WERI-Rb-1 (cell line): ENCODE measurements at regions not wholly inside any gene's neighbourhood (a gene's known extent, or its start where the extent isn't known, plus 50 kb on each side); places are given as distances from the start of the nearest gene placed in this dataset.

ENCODE experiments used
- DNase-seq: peaks from one replicate; pipeline ENCODE4 v3.0.0-alpha.2; 2020
- H3K27ac ChIP-seq: fragments of 250-450 bp; sonication (Bioruptor Pico); 2 replicates; pipeline ENCODE4 v1.5.1; 2020; ENCODE audit warnings: mild to moderate bottlenecking, moderate library complexity
- H3K27me3 ChIP-seq: fragments of 250-450 bp; sonication (Bioruptor Pico); 2 replicates; pipeline ENCODE4 v1.5.1; 2021; ENCODE audit warnings: mild to moderate bottlenecking, low read depth, moderate library complexity; ENCODE audit not compliant: insufficient read depth, severe bottlenecking
- H3K36me3 ChIP-seq: fragments of 250-450 bp; sonication (Bioruptor Pico); 2 replicates; pipeline ENCODE4 v1.5.1; 2020; ENCODE audit warnings: mild to moderate bottlenecking, moderate library complexity
- H3K4me3 ChIP-seq: 2 replicates; pipeline ENCODE4 v1.5.1; 2011; ENCODE audit warnings: low read depth, mild to moderate bottlenecking, control low read depth, low read length
- H3K9me3 ChIP-seq: fragments of 250-450 bp; sonication (Bioruptor Pico); 2 replicates; pipeline ENCODE4 v1.5.1; 2021; ENCODE audit warnings: mild to moderate bottlenecking, moderate library complexity; ENCODE audit not compliant: severe bottlenecking
- CTCF ChIP-seq: IDR thresholded peaks from 2 replicates; pipeline ENCODE4 v1.5.1; 2011; ENCODE audit warnings: low read depth, mild to moderate bottlenecking, control low read depth, inconsistent platforms, low read length

DNA sequence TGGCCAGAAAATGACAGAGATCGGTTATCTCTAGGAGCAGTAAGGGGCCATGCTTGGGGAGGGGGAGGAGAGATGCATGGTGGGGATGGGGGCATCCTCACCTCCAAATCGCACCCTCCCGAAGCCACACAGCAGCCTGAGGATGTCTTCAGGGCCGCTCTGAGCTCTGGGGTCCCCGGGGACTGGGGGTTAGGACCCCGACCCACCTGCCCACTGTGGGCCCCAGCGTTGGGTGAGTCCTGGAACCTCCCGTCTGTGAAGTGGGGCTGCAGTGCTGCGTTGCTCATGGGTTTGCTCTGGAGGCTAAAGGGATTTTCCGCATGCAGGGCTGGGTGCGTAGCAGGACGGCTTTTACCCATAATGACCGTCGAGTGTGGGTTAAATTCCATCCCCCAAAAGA, 1046.3 kb downstream of the BRD1 start:
- H3K27me3 ChIP-seq: no peaks in the 10 kb centered on the region
- H3K36me3 ChIP-seq: no peaks in the 10 kb centered on the region
- H3K27ac ChIP-seq: no peak overlapping the region
- peaks cover 1% of the 10 kb centered on the region for H3K9me3 ChIP-seq
- no peak for DNase-seq
- H3K4me3 ChIP-seq: no peak overlapping the region
- TF ChIP-seq CTCF: no peak

DNA sequence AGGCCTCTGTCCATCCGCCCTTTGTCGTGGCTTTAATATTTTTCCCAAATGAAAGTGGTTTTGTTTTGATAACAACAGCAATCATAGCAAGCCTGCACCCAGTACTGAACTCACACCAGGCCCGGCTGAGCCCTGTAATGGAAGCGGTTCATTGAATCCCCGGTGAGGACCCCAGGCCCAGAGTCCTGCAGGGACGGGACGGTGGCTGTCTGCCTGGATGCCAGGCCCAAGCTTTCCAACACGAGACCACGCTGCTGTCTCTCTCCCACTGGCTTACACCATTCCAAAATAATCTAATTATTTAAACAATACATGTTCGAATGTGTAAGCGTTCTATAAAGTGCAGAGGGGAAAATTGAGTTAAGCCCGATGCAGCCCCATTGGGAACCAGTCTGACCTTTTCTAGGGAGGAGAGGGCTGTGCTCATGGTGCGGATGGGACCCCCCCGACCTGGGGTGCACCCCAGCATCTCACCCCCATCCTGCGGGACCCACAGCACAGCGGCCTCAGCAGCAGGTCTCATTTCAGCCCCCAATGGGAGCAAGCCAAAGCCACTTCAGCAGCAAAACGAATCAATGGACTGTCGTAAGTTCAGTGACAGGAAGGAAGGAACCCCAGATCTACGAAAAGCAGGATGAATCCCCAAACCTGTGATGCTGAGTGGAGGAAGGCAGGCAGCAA, 1046.9 kb downstream of the BRD1 start:
- peaks cover 5% of the 10 kb centered on the region for H3K9me3 ChIP-seq

GRCh38 chr22:48779661-48780596, 1047.7 kb downstream of the BRD1 start:
- no peak overlapping the region for H3K4me3 ChIP-seq
- no peak for TF ChIP-seq CTCF
- H3K27ac ChIP-seq: no peak overlapping the region
- DNase-seq: no peak
- H3K27me3 ChIP-seq: no peaks in the 10 kb centered on the region
- H3K9me3 ChIP-seq: peaks cover 5% of the 10 kb centered on the region
- no peaks in the 10 kb centered on the region for H3K36me3 ChIP-seq

More for the DNA sequence above, 1046.9 kb downstream of the BRD1 start:
- TF ChIP-seq CTCF: no peak
- Histone ChIP-seq H3K36me3 (no peaks in the 10 kb centered on the region), H3K27me3 (no peaks in the 10 kb centered on the region), H3K27ac (no peak overlapping the region), H3K4me3 (no peak overlapping the region)
- DNase-seq: no peak

GRCh38 chr22:48779211-48779643, 1048.4 kb downstream of the BRD1 start:
- Histone ChIP-seq H3K9me3 (peaks cover 5% of the 10 kb centered on the region), H3K27me3 (no peaks in the 10 kb centered on the region), H3K36me3 (no peaks in the 10 kb centered on the region), H3K4me3 (no peak overlapping the region), H3K27ac (no peak overlapping the region)
- DNase-seq: no peak
- TF ChIP-seq CTCF: no peak

- no peak overlapping the region for H3K27ac ChIP-seq
- H3K36me3 ChIP-seq: no peaks in the 10 kb centered on the region
- no peak for DNase-seq
- peaks cover 5% of the 10 kb centered on the region for H3K9me3 ChIP-seq
- no peak overlapping the region for H3K4me3 ChIP-seq
- TF ChIP-seq CTCF: no peak
- no peaks in the 10 kb centered on the region for H3K27me3 ChIP-seq
These were observed 1049.1 kb downstream of the BRD1 start for GRCh38 chr22:48778308-48779195.
